HEK293T (cell line): ENCODE measurements at regions not wholly inside any gene's neighbourhood (a gene's known extent, or its start where the extent isn't known, plus 50 kb on each side); places are given as distances from the start of the nearest gene placed in this dataset.

Source experiments
- BHLHE40 ChIP-seq: fragments of 450-650 bp; IDR thresholded peaks from 2 replicates; pipeline ENCODE4 v1.6.1; 2016; ENCODE audit warnings: mild to moderate bottlenecking, moderate library complexity, borderline replicate concordance
- NFRKB ChIP-seq: fragments of 450-650 bp; IDR thresholded peaks from 2 replicates; pipeline ENCODE4 v1.6.1; 2016; ENCODE audit warnings: mild to moderate bottlenecking, moderate library complexity
- PKNOX1 ChIP-seq: fragments of 450-650 bp; IDR thresholded peaks from 2 replicates; pipeline ENCODE4 v1.6.1; 2016
- TARDBP ChIP-seq: fragments of 450-650 bp; IDR thresholded peaks from 2 replicates; pipeline ENCODE4 v1.6.1; 2016

- TF ChIP-seq NFRKB = no peak
- no peak for TF ChIP-seq PKNOX1
- TF ChIP-seq BHLHE40 = no peak
- no peak for TF ChIP-seq TARDBP
Measured at GRCh38 chr10:3229815-3230214, 57.2 kb upstream of the PITRM1 start.
